GM12875 (cell line): ENCODE measurements at regions not wholly inside any gene's neighbourhood (a gene's known extent, or its start where the extent isn't known, plus 50 kb on each side); places are given as distances from the start of the nearest gene placed in this dataset.

ENCODE experiments used
- H3K4me3 ChIP-seq: one replicate; pipeline ENCODE4 v1.5.1; 2011; ENCODE audit warnings: low read depth, low read length, control low read depth
- TF ChIP-seq, protein P1 (sequence below): IDR thresholded peaks from 2 replicates; pipeline ENCODE4 v1.5.1; 2011; ENCODE audit warnings: low read depth, mild to moderate bottlenecking, control low read depth, inconsistent platforms, low read length, moderate library complexity, borderline replicate concordance; ENCODE audit not compliant: insufficient read depth

DNA sequence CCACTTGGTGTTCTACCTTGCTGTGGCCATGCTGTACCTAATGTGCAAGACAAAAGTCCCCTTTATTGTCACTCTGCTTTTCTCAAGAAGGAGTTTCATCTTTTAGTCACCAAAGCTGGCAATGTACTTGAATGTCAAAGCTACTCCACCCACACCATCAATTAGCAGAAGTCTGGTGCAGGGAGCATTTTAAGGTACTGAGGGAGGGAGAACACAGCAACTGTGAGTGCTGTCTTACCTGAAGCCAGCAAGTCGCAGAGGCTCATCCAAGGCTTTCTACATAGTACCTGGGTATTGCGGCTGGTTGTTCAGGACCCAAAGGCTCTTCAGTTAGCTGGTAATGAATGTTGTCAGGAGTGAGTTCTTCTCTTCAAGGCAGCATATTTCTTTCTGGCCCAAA lies 820.4 kb downstream of the OTOL1 start:
- TF ChIP-seq, protein P1, sequence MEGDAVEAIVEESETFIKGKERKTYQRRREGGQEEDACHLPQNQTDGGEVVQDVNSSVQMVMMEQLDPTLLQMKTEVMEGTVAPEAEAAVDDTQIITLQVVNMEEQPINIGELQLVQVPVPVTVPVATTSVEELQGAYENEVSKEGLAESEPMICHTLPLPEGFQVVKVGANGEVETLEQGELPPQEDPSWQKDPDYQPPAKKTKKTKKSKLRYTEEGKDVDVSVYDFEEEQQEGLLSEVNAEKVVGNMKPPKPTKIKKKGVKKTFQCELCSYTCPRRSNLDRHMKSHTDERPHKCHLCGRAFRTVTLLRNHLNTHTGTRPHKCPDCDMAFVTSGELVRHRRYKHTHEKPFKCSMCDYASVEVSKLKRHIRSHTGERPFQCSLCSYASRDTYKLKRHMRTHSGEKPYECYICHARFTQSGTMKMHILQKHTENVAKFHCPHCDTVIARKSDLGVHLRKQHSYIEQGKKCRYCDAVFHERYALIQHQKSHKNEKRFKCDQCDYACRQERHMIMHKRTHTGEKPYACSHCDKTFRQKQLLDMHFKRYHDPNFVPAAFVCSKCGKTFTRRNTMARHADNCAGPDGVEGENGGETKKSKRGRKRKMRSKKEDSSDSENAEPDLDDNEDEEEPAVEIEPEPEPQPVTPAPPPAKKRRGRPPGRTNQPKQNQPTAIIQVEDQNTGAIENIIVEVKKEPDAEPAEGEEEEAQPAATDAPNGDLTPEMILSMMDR: no peak
- no peak overlapping the region for H3K4me3 ChIP-seq

DNA sequence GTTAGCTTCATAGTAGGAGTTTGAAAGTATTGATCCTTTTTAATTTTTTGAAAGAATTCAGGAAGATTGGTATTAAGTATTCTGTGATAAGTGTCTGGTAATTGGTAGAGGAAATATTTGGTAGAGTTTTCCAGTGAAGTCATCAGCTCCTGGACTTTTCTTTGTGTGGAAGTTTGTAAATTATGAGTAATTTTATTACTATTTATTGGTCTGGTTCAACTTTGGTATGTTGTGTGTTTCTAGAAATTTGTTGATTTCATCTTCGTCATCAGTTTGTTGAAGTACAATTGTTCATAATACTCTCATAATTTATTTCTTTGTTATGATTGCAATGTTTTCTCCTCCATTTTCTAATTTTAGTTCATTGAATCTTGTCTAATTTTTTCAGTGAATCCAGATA lies 832.0 kb downstream of the OTOL1 start:
- TF ChIP-seq, protein P1: no peak
- H3K4me3 ChIP-seq: no peak overlapping the region

DNA sequence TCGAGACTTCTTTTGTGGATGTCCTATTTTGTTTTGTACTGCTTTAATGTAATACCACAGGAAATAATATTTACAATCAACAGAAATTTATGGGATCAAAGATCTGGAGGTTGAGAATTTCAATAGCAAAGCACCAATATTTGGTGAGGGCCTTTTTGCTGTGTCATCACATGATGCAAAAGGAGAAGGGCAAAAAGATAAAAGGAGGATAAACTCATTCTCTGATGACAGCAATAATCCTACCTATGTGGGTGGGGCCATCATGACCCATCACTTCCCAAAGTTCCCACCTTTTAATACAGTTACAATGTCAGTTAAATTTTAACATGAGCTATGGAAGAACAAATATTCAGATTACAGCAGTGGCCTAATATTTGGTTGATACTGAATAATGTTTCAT lies 832.9 kb downstream of the OTOL1 start:
- no peak overlapping the region for H3K4me3 ChIP-seq
- TF ChIP-seq, protein P1: no peak

DNA sequence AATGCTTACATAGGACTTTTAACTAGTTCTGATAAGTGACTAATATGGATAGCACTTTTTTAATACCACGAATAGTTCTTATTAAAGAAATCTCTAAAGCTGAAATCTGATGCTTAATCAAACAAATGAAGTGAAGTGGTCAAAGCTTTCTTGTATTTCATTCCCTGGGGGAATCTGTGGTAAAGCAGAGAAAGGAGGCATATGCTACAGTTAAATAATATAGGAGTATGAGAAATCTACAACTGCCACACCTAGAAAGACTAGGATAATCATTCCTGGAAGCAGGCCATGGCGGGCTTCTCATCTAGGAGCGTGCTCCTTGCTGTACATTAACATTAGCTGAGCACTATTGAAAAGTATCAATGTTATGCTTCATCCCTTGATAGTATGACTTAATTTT lies 835.7 kb downstream of the OTOL1 start:
- TF ChIP-seq, protein P1: no peak
- no peak overlapping the region for H3K4me3 ChIP-seq

DNA sequence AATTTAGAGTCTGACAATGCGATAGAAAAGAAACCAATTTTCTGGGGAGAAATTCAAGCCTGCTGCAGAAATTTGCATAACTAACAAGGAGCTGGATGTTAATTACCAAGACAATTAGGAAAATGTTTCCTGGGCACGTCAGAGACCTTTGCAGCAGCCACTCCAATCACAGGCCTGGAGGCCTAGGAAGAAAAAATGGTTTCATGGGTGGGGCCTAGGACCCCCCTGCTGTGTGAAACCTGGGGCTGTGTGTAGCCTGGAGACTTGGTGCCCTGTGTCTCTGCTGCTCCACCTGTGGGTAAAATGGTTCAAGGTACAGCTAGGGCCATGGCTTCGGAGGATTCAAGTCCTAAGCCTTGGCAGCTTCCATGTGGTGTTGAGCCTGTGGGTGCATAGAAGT lies 837.9 kb downstream of the OTOL1 start:
- H3K4me3 ChIP-seq: no peak overlapping the region
- TF ChIP-seq, protein P1: no peak

DNA sequence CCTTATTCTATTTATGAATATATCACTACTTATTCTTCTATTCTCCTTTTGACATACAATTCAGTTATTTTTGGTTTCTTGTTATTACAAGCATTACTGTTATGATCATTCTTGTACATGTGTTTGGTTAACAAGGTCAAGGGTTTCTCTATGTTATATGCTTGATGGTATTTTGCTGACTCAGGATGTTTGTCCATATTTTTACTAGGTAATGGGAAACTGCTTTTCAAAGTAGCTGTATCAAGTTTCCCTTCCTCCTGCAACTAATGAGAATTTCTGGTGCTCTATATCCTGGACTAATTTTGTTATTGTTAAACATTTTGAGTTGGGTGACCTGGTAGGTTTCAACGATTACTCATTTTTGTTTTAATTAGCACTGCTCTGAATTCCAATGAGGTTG lies 841.0 kb downstream of the OTOL1 start:
- TF ChIP-seq, protein P1: no peak
- H3K4me3 ChIP-seq: no peak overlapping the region

DNA sequence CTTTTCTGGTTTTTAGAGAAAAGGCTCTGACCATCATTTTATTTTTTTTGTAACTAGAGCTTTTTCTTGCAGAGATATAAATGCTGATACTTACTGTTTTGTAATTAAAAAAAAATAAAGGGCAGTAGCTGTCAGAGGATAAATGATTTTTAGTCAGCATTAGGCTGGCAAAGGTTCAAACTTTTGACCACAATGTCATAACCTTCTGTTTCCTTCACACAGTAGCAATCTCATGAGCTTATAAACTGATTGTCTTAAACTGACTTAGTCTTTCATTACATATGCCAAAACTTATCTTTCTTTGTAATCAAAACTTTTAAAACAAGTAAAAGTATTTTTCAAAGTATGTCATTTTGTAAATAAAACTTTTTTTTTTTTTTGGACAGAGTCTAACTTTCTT lies 841.9 kb downstream of the OTOL1 start:
- TF ChIP-seq, protein P1: no peak
- H3K4me3 ChIP-seq: no peak overlapping the region
